ENCODE measurements at regions not wholly inside any gene's neighbourhood (a gene's known extent, or its start where the extent isn't known, plus 50 kb on each side); places are given as distances from the start of the nearest gene placed in this dataset.

- Histone ChIP-seq H3K4me3 (no peak overlapping the region), H3K9me3 (no peaks in the 10 kb centered on the region), H3K27me3 (no peaks in the 10 kb centered on the region), H3K27ac (no peak overlapping the region), H3K36me3 (no peaks in the 10 kb centered on the region), H3K4me1 (ENCODE audit: insufficient read depth) (no peaks in the 10 kb centered on the region)
- DNase-seq = no peak
- intact Hi-C loops (cut with DNase I) = no loop called here
- 67 to 75% (median 68%) methylated on average over 4 of the region's 4 CpGs for WGBS, 3 donors
- TF ChIP-seq POLR2A (IDR thresholded peaks at IDR 0.05) (no peak), EP300 (IDR thresholded peaks at IDR 0.05) (no peak), CTCF (IDR thresholded peaks at IDR 0.05) (no peak)
These were observed 170.2 kb upstream of the GOT2 start for GRCh38 chr16:58904291-58904690.

GRCh38 chr16:58889516-58889915 lies 155.4 kb upstream of the GOT2 start:
- H3K9me3 ChIP-seq = no peaks in the 10 kb centered on the region
- TF ChIP-seq CTCF (IDR thresholded peaks at IDR 0.05) (no peak), EP300 (IDR thresholded peaks at IDR 0.05) (no peak)

GRCh38 chr16:58885528-58886170 lies 151.5 kb upstream of the GOT2 start:
- no peak overlapping the region for H3K27ac ChIP-seq
- 73 to 82% (median 77%) methylated on average over 5 of the region's 5 CpGs for WGBS, 3 donors
- H3K27me3 ChIP-seq = no peaks in the 10 kb centered on the region
- H3K4me1 ChIP-seq (ENCODE audit: insufficient read depth) = no peaks in the 10 kb centered on the region
- intact Hi-C loops (cut with DNase I) = no loop called here
- TF ChIP-seq POLR2A (IDR thresholded peaks at IDR 0.05) = no peak
- no peak for TF ChIP-seq EP300 (IDR thresholded peaks at IDR 0.05)
- no peak for TF ChIP-seq CTCF (IDR thresholded peaks at IDR 0.05)
- no peak for DNase-seq
- no peaks in the 10 kb centered on the region for H3K9me3 ChIP-seq
- no peak overlapping the region for H3K4me3 ChIP-seq
- H3K36me3 ChIP-seq = no peaks in the 10 kb centered on the region

More at GRCh38 chr16:58889516-58889915, 155.4 kb upstream of the GOT2 start:
- Histone ChIP-seq H3K36me3 (no peaks in the 10 kb centered on the region), H3K4me1 (ENCODE audit: insufficient read depth) (no peaks in the 10 kb centered on the region), H3K27ac (no peak overlapping the region), H3K4me3 (no peak overlapping the region), H3K27me3 (no peaks in the 10 kb centered on the region)
- 40 to 68% (median 42%) methylated on average over 1 of the region's 1 CpG for WGBS, 3 donors
- no peak for DNase-seq
- intact Hi-C loops (cut with DNase I) = no loop called here

- H3K27ac ChIP-seq = no peak overlapping the region
These were observed 150.0 kb upstream of the GOT2 start for GRCh38 chr16:58884141-58884540.

More at GRCh38 chr16:58884141-58884540, 150.0 kb upstream of the GOT2 start:
- no peaks in the 10 kb centered on the region for H3K4me1 ChIP-seq (ENCODE audit: insufficient read depth)
- H3K9me3 ChIP-seq = no peaks in the 10 kb centered on the region
- no peaks in the 10 kb centered on the region for H3K36me3 ChIP-seq
- H3K4me3 ChIP-seq = no peak overlapping the region
- DNase-seq = no peak
- intact Hi-C loops (cut with DNase I) = no loop called here
- H3K27me3 ChIP-seq = no peaks in the 10 kb centered on the region
- no peak for TF ChIP-seq CTCF (IDR thresholded peaks at IDR 0.05)
- no peak for TF ChIP-seq POLR2A (IDR thresholded peaks at IDR 0.05)
- no peak for TF ChIP-seq EP300 (IDR thresholded peaks at IDR 0.05)

All from ovary (tissue), 7 donors.